H4 (cell line): ENCODE measurements at regions not wholly inside any gene's neighbourhood (a gene's known extent, or its start where the extent isn't known, plus 50 kb on each side); places are given as distances from the start of the nearest gene placed in this dataset.

Experiments used
- DNase-seq: peaks from one replicate; pipeline ENCODE4 v3.0.0-alpha.2; 2015; ENCODE audit warnings: low spot score

DNA sequence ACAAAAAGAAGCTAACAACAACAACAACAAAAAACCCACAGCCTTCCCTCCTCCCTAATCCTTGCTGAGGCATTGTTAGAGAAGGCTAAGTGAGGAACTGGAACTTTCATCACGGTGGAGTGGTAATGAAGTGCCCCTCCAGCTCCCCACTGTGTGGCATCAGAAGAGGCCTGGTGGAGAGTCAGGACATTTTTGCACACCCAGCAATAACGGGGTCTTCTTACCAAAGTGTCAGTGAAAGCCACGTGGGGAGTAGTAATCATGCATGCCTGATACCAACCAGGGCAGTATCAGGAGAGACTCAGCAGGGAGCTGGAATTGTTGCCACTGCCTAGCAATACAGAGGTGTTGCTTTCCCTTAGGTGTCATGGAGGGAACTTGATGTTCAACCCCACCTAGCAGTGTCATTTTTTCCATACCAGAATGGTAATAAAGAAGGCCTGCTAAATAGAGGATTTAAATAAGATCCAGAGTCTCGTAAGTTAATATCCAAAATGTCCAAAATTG lies 299.7 kb upstream of the RGS6 start:
- DNase-seq, result no peak

DNA sequence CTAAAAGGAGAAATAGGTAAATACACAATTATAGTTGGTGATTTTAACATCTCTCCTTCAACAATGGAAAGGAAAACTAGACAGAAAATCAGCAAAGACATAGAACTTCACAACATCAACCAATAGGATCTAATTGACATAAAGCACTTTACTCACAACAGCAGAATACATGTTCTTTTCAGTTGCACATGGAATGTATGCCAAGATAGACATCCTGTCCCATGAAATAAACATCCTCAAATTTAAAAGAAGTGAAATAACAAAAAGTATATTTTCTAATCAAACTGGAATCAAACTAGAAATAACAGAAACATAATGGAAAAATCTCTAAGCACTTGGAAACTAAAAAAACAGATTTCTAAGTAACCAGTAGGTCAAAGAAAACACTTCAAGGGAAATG lies 296.2 kb upstream of the RGS6 start:
- DNase-seq, result no peak

DNA sequence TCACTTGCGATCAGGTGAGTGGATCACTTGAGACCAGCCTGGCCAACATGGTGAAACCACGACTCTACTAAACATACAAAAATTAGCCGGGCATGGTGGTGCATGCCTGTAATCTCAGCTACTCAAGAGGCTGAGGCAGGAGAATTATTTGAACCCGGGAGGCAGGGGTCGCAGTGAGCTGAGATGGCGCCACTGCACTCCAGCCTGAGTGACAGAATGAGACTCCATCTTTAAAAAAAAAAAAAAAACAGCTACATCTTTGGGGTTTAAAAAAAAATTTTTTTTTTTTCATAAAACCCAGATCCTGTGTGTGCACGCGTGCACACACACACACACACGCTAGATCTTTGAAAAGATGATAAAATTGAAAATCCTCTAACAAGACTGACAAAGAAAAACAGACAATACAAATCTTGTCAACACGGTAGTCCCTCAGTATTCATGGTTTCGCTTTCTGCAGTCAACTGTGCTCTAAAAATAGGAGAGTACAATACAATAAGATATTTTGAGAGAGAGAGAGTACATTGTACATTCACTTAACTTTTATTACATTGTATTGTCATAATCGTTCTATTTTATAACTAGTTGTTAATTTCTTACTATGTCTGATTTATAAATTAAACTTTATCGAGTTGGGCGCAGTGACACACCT lies 295.3 kb upstream of the RGS6 start:
- DNase-seq, result no peak

DNA sequence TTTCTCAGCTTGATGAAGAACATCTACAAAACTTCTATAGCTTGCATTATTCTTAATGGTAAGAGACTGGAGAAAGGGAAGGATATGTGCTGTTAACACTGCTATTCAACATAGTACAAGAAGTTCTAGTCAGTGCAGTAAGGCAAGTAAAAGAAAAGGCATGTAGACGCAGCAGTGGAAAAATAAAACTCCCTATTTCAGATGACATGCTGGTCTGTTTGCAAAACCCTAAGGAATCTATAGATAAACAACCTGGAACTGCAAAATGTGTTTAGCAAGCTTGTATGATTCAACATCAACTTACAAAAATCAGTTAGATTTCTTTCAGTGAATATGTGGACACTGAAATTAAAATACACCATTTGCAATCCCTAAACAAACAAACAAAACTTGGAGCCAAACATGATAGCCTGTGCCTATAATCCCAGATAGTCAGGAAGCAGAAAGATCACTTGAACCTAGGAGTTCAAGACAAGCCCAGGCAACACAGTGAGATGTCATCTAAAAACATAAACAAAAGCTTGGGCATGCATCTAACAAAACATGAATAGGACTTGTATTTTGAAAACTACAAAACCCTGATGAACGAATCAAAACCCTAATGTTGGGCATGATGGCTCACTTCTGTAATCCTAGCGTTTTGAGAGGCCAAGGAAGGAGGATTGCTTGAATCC lies 293.6 kb upstream of the RGS6 start:
- no peak for DNase-seq

DNA sequence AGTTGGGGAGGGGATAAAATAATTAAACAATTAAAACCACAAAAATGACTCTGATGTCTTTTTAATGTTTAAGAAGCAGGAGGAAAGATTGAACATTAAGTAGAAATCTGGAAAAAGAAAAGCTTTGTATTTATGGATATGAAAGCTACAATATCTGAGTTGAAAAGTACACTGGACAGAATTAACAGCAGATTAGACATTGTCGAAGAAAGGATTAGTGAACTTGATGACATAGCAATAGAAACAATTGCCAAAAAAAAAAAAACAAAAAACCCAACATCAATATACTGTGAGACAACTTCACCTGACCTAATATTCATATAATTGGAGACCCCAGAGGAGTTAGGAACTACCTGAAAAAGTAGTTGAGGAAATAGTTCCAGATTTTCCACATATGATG lies 289.5 kb upstream of the RGS6 start:
- no peak for DNase-seq

DNA sequence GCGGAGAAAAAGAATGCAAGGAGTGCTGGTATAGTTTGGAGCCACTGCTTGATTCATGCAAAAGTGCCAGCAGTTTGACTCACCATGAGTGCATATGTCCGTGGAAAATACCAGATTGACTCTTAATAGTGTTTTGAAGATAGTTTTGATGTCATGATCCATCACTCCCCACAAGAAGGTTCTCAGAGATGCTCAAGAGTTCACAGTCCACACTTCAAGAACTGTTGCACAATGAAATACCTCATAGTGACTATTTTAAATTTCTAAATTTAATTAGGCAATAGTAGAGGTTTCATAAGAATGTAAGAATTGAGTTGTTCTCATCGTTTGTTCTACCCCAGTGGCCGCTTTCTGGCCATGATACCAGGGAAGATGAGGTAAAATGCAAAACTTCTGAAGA lies 286.6 kb upstream of the RGS6 start:
- DNase-seq, result no peak

DNA sequence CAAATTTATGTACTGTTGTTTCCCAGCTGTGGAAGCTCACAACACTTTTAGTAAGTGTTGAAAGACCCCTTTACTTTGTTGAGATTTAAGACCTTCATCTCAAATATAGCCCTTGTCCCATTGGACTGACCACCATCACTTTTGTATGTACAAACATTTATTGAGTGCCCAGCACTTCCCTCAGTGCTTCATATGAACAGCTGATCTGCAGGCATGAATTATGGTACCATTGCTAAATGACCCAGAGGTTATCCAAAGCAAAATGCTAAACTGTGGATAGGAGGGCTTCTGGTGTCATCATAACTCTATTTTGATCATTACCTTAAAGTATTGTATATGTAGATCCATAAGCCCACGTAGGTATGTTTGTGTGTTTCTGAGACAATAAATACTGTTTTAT lies 285.7 kb upstream of the RGS6 start:
- no peak for DNase-seq

DNA sequence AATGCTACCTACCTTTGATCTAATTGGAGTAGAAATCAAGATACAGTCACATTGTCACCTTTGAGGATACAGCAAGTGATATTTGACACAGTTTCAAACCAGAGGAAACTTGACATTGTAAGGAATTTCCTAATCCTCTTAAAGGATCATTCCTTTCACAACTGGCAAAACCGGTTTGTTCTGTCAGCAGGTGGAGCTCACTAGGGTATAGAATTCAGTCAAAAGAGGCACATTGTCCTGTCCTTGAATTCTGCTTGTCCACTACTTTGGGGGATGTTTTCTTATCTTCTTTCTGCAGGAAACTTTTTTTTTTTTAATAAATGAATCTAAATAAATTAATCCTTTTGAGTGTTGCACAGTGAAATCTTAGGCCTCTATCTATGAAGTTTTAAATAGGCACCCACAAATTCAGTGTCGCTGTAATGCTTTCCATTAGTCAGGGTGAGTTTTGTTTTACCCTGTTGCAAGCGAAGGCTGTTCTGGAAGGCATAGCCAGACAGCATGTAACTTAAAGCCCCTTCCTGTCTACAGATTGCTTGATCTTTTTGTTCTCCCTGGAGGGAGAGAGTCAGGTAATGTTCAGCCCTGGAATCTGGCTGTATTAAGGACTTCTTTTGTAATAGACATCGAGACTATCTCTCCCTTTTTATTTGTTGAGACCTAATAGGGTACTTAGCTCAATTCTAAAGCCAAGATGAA lies 285.0 kb upstream of the RGS6 start:
- DNase-seq, result no peak

DNA sequence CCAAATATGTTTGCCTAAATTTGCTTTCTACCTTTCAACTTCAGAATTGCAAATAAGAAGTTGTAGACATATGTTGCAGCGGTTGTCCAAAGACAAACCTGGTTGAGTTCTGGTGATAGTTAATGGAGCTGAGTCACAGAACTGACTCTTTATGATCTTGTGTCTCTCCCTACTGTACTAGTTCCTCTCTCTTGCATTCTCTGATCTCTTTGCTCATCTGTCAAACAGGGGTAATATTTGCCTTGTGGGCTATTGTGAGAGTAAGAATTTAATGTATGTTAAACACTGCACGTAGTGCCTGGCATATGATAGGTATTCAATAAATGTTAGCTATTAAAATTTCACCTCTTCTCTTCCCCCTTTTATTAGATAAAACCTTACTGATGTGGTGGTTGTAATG lies 283.5 kb upstream of the RGS6 start:
- DNase-seq, result no peak

DNA sequence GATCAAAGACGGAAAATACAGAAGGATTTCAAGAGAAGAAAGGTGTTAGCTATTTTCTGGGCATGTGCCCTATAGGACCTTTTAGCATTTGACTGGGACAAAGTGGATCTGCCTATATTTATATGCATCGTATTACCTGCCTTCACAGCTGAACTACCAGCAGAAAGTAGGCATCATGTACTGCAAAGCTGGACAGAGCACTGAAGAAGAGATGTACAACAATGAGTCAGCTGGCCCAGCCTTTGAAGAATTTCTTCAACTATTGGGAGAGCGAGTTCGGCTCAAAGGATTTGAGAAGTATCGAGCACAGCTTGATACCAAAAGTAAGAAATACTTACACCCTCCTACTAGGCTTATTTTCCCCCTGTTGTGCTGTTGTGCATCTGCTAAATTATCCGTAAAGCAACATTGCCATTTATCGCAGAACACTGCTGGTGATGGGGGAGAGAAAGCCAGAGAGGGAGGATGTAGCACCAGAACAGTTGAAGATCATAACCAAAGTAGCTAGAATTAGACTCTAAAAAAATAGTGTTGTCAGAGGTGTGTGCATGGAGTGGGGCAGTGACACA lies 282.0 kb upstream of the RGS6 start:
- DNase-seq, result no peak

DNA sequence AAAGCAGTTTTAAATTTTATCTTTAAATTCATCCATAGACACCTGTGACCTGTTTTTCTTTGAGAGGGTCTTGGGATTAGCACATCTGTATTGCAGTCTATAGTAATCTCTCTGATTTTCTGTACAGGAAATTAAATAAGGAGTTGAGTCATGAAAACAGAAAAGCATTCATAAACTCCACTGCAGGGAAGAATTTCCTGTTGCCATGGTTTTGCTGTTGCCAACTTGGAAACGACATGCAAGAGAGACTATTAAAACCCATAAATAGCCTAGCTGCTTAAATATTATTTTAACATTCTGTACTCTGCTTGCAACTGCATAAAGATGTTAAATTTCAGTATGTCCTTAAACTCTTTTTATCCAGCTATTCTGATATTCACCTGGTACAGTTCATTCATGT lies 281.0 kb upstream of the RGS6 start:
- peak; percentile 18 for DNase-seq

DNA sequence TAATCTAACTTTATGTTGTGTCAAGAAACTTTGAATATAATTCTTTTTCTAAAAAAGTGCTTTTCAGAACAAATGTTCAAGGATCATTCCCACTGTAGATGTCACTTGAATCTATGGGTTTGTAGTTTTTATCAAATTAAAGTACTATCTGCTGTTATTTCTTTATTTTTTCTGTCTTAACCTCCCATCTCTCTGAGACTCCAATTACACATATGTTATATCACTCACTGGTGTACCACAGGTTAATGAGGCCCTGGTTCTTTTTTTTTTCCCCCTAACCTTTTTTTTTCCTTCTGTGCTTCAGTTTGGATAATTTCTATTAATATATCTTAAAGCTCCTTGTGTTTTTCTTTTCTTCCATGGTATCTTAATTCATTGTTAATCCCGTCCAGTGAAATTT lies 279.9 kb upstream of the RGS6 start:
- DNase-seq, result no peak

DNA sequence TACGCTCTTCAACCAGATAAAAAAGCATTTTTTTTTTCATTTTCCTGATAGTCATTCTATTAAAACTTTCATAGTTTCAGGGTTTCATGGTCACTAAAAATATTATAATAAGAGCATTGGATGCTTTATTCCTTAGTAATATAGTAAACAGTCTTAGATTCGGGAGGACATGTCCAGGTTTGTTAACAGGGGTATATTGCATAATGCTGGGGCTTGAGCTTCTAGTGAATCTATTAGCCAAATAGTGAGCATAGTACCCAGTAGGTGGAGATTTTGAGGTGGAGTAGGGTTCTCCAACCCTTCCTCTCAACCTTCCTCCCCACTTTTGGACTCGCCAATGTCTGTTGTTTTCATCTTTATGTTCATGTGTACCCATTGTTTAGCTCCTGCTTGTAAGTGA lies 277.4 kb upstream of the RGS6 start:
- no peak for DNase-seq

DNA sequence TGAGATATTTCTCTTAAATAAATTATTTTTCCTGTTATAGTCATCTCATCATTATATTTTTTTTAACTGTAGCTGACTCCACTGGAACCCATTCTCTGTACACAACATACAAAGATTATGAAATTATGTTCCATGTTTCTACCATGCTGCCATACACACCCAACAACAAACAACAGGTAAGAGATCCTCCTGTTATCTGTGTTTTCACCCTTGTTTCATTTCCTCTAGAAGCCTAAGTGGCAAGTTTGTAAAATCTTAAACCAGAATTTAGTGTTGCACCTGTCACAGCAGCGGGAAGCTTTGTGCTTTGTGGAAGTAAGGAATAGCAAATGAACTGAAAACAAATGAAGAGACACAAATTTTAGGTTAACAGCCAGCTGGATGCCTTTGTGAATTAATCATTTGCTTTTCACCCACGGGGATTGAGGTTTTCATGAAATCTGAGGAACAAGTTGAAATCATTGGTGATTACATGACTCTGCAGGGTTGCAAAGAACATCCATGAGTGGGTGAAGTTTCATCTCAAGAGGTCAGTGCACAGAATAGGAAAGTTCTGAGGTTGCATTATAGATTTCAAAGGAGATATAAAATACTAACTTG lies 273.9 kb upstream of the RGS6 start:
- no peak for DNase-seq

DNA sequence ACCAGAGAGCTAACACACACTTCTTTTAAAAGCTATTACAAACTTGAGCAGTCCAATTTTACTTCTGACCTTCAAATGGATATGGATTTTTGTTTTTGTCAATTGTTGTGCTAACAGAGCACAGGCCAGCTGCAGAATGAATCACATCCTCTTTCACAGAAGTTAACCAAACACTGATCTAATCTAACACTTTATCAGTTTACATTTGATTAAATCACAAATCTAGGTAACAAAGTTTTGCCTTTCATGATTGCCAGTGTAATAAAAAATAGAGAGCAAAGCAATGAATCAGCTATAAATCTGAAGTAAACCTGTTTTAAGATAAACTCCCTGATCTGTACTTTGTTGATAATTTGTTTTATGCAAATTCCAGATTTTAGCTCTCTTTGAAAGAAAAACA lies 273.1 kb upstream of the RGS6 start:
- no peak for DNase-seq

DNA sequence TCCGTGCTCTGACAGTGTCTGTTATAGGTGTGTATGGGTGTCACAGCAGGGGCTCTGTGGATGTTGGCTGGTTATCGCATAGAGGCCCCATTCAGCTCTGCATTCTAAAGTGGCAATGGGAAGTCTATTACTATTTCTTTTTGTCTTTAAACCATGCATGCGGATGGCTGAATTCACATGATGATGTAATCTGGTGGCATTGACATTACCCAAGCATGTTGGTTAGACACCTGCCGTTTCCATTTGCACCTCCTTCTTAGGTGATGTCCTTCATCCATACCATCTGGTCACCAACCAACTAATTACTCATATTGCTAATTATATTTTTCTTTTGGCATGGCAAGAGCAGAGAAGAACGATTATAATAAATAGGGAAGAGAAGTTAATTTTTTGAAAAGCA lies 270.8 kb upstream of the RGS6 start:
- no peak for DNase-seq

DNA sequence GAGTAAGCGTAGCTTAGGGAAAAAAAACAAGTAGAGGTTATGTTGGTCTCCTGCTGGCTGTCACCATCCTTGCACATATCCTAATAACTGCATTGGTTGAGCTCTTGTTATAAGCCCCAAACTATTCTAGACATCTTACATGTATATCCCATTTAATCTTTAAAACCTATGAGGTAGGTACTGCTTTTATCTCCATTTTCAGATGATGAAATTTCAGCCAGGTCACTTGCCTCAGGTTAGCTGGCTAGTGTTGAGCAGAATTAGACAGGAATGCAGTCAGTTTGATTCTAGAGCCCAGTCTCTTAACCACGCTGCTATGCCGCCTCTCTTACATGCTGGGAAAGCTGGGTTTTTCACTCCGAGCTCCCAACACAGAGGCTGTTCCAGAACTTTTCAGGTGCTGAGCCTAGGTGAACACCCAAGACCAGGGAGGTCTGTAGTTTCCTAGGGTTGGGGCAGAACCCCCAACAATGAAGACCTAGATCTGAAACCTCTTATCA lies 269.9 kb upstream of the RGS6 start:
- DNase-seq, result no peak

DNA sequence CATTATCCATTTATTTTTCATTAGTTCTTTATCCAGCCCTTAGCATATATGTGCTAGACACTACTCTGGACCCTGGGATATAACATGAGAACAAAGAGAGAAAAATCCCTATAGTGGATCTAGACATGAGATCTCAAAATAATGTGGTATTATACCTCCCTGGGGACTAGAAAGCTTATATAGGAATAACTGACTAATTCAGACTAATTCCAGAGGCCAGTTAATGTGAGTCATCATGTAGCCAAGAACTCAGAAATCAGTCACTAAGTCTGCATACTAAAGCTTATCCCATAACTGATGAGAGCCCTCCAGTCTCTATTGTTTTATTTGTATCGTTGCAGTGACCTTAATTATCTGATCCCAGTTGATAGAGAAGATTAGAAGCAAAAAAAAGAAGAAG lies 267.1 kb upstream of the RGS6 start:
- peak; percentile 34 for DNase-seq

DNA sequence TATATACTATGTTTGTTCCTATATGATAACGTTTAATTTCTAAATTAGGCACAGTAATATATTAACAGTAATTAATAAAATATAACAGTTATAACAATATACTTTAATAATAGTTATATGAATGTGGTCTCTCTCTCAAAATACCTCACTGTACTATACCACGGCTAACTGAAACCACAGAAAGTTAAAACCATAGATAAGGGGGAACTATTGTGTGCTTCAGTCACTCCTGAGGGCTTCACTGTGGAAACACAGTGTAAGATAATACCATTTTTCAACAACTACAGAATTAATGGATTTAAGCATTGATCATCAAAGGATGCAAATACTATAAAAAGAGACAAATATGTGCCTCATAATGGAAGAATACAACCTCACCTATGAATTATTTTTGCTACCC lies 266.4 kb upstream of the RGS6 start:
- DNase-seq, result no peak

DNA sequence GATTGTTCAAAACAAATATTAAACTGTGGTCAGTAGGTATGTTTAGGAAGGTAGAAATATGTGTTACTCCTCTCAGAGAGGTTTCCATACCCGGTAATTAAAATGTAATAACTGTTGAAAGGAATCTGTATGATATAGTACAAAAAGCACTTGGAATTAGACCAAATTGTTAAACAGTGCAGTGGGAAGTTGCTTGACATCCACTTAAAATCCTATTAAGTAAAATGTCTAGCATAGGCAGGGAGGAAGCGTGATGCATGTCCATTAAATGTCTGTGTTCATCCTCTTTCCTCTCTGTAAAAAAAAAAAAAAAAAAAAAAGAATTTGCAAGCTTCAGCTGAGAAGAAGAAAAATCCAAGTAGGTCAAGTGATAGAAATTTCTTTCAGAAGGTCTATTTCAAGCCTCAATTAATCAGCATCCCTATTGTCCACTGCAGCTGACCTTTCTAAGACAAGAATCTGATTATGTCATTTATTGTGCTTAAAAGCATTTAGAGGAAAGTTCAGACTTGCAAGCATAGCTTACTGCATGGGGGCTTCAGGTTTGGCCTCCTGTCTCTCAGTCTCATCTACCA lies 265.6 kb upstream of the RGS6 start:
- no peak for DNase-seq

DNA sequence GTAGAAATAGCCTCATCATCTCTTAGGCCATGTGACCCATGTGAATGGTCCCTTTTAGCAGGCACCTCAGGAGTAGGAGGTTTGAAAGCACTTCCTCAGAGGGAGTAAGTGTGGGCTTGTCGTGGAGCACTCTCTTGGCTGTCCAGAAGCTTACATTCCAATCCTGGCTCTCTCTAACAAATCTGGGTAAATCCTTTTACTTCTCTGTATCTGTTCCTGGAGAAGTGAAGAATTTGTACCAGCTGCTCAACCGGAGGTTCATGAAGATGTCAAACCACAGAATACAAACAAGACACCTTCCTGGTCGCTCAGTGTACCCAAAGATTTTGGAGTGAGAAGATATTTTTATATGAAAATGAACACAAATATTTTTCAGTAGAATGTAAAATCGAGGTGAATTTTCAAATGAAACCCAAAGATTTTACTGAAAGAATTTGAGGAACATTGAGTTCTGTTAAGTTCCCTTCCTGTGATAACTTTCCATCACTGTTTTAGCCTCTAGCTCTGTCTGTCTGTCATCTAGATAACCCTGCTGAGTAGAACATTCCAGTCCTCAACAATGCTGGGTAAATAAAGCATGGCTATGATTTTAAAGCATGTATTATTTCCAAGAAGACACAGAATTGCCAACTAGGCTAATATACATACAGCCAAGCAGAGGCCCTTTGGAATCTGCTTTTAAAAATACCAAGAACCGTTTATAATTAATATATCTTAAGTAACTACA lies 263.9 kb upstream of the RGS6 start:
- DNase-seq, result peak; percentile 12
